EL (cell line): ENCODE measurements at regions not wholly inside any gene's neighbourhood (a gene's known extent, or its start where the extent isn't known, plus 50 kb on each side); places are given as distances from the start of the nearest gene placed in this dataset.
"Not testable (repeated sequence)": the region's sequence is repeated elsewhere in the genome, so short reads cannot be mapped to it uniquely, and the experiment has no call there.

ENCODE experiments used
- DNase-seq: peaks from one replicate; pipeline ENCODE4 v3.0.0-alpha.2; 2016

DNA sequence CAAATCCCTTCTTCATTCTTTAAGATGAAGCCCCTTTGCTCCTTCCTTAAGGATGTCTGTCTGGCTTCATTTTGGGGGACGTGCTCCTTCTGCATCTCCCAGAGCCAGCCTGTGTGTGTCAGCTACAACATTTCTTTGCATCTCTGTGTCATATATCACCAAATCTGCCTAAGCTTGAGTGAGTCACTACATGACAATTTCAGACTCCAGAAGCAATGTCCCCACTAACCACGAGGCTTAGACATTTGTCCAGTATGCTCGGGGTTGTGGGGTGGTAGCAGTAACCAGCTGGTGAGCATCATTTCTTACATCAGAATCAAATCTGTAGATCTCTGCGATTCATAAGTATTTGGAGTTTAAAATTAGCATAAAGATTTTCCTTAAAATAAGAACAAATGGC is 54.1 kb upstream of the USP14 start:
- DNase-seq, result peak; percentile 61

DNA sequence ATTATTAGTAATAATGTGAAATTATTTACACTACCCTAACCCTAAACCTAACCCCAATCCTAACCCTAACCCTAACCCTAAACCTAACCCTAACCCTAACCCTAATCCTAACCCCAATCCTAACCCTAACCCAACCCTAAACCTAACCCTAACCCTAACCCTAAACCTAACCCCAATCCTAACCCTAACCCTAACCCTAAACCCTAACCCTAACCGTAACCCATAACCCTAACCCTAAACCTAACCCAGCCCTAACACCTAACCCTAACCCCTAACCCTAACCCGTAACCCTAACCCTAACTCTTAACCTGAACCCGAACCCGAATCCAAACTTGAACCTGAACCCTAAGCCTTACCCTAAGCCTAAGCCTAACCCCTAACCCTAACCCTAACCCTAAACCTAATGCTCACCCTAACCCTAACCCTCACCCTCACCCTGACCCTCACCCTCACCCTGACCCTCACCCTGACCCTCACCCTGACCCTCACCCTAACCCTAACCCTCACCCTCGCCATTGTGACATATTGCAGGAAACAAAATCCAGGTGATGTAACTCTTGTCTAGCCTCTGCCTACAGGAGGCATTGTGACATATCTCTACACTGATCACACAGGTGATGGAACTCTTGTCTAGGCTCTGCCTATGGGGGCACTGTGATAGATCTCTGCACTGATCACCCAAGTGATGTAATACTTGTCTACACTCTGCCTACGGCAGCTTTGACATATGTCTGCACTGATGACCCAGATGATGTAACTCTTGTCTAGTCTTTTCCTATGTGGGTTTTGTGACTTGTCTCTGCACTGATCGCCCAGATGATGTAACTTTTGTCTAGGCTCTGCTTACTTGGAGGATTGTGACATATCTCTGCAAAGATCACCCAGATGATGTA is 53.0 kb upstream of the USP14 start:
- peak; percentile 43 for DNase-seq

DNA sequence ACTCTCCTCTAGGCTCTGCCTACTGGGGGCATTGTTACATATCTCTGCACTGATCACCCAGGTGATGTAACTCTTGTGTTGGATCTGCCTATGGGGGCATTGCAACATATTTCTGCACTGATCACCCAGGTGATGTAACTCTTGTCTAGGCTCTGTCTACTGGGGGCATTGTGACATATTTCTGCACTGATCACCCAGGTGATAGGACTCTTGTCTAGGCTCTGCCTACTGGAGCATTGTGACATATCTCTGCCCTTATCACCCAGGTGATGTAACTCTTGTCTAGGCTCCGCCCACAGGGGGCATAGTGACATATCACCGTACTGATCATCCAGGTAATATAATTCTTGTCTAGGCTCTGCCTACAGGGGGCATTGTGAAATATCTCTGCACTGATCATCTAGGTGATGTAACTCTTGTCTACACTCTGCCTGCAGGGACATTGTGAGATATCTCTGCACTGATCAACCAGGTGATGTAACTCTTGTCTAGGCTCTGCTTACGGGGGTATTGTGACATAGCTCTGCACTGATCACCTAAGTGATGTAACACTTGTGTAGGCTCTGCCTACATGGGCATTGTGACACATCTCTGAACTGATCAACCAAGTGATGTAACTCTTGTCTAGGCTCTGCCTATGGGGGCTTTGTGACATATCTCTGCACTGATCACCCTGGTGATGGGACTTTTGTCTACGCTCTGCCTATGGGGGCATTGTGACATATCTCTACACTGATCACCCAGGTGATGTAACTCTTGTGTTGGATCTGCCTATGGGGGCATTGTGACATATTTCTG is 52.1 kb upstream of the USP14 start:
- not testable (repeated sequence) for DNase-seq

DNA sequence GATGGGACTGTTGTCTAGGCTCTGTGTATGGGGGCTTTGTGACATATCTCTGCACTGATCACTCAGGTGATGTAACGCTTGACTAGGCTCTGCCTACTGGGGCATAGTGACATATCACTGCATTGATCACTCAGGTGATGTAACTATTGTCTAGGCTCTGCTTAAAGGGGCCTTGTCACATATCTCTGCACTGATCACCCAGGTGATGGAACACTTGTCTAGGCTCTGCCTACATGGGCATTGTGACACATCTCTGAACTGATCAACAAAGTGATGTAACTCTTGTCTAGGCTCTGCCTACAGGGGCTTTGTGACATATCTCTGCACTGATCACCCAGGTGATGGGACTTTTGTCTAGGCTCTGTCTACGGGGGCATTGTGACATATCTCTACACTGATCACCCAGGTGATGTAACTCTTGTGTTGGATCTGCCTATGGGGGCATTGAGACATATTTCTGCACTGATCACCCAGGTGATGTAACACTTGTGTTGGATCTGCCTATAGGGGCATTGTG is 51.4 kb upstream of the USP14 start:
- not testable (repeated sequence) for DNase-seq

DNA sequence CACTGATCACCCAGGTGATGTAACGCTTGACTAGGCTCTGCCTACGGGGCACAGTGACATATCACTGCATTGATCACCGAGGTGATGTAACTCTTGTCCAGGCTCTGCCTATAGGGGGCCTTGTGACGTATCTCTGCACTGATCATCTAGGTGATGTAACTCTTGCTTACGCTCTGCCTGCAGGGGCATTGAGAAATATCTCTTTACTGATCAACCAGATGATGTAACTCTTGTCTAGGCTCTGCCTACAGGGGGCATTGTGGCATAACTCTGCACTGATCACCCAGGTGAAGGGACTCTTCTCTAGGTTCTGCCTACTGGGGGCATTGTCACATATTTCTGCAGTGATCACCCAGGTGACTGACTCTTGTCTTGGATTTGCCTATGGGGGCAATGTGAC is 50.9 kb upstream of the USP14 start:
- DNase-seq, result peak; percentile 23

DNA sequence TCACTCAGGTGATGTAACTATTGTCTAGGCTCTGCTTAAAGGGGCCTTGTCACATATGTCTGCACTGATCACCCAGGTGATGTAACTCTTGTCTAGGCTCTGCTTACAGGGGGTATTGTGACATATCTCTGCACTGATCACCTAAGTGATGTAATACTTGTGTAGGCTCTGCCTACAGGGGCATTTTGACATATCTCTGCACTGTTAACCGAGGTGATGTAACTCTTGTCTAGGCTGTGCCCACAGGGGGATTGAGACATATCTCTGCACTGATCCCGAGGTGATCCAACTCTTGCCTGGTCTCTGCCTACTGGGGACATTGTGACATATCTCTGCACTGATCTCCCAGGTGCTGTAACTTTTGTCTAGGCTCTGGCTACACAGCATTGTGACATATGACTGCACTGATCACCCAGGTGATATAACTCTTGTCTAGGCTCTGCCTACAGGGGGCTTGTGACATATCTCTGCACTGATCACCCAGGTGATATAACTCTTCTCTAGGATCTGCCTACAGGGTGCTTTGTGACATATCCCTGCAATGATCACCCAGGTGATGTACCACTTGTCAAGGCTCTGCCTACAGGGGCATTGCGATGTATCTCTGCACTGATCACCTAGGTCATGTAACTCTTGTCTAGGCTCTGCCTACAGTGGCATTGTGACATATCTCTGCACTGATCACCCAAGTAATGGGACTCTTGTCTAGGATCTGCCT is 50.3 kb upstream of the USP14 start:
- not testable (repeated sequence) for DNase-seq
